ENCODE measurements at regions not wholly inside any gene's neighbourhood (a gene's known extent, or its start where the extent isn't known, plus 50 kb on each side); places are given as distances from the start of the nearest gene placed in this dataset.

GRCh38 chr5:162657076-162657475 is 589.5 kb downstream of the GABRG2 start:
- H3K9me3 ChIP-seq (ENCODE audit: control insufficient read depth, insufficient read depth, low read length): no peaks in the 10 kb centered on the region
- DNase-seq (no peak), ATAC-seq (no peak)
- intact Hi-C loops (cut with micrococcal nuclease): no loop called here
- H3K36me3 ChIP-seq (ENCODE audit: control insufficient read depth, insufficient read depth, low read length): no peaks in the 10 kb centered on the region
- Mint-ChIP-seq H3K27ac (no peak overlapping the region), H3K27me3 (ENCODE audit: low read depth in 2 of 2) (no peaks in the 10 kb centered on the region), H3K9me3 (peaks cover 9 to 20% of the 10 kb centered on the region in 2 donors), H3K4me1 (no peaks in the 10 kb centered on the region), H3K4me3 (no peak overlapping the region), H3K36me3 (no peaks in the 10 kb centered on the region)
- H3K4me3 ChIP-seq (ENCODE audit: low read length): no peak overlapping the region
- no peaks in the 10 kb centered on the region for H3K4me1 ChIP-seq (ENCODE audit: control insufficient read depth, insufficient read depth, low read length)
- no peaks in the 10 kb centered on the region for H3K27me3 ChIP-seq (ENCODE audit: control insufficient read depth, insufficient read depth, low read length)
- no peak overlapping the region for H3K27ac ChIP-seq (ENCODE audit: low read length)
- TF ChIP-seq CTCF (IDR thresholded peaks at IDR 0.05): no peak
- 71% methylated on average over 3 of the region's 3 CpGs for WGBS (ENCODE audit: insufficient coverage)

- Histone ChIP-seq H3K36me3 (ENCODE audit: control insufficient read depth, insufficient read depth, low read length) (no peaks in the 10 kb centered on the region), H3K9me3 (ENCODE audit: control insufficient read depth, insufficient read depth, low read length) (peaks cover 2% of the 10 kb centered on the region), H3K27ac (ENCODE audit: low read length) (no peak overlapping the region), H3K4me1 (ENCODE audit: control insufficient read depth, insufficient read depth, low read length) (no peaks in the 10 kb centered on the region), H3K4me3 (ENCODE audit: low read length) (no peak overlapping the region), H3K27me3 (ENCODE audit: control insufficient read depth, insufficient read depth, low read length) (no peaks in the 10 kb centered on the region)
- Mint-ChIP-seq H3K36me3 (no peaks in the 10 kb centered on the region), H3K27me3 (ENCODE audit: low read depth in 2 of 2) (no peaks in the 10 kb centered on the region), H3K4me3 (no peak overlapping the region), H3K4me1 (no peaks in the 10 kb centered on the region), H3K27ac (no peak overlapping the region), H3K9me3 (peaks cover 4 to 10% of the 10 kb centered on the region in 2 donors)
- no peak for ATAC-seq
- intact Hi-C loops (cut with micrococcal nuclease): no loop called here
- DNase-seq: no peak
- TF ChIP-seq CTCF (IDR thresholded peaks at IDR 0.05): no peak
- 100% methylated on average over 1 of the region's 3 CpGs for WGBS (ENCODE audit: insufficient coverage)
Observed at GRCh38 chr5:162664846-162665245, 597.3 kb downstream of the GABRG2 start.

GRCh38 chr5:162668926-162669325 is 601.4 kb downstream of the GABRG2 start:
- WGBS (ENCODE audit: insufficient coverage): no CpG with 5 or more reads among the region's 3 CpGs
- Histone ChIP-seq H3K4me3 (ENCODE audit: low read length) (no peak overlapping the region), H3K9me3 (ENCODE audit: control insufficient read depth, insufficient read depth, low read length) (peaks cover 3% of the 10 kb centered on the region), H3K4me1 (ENCODE audit: control insufficient read depth, insufficient read depth, low read length) (no peaks in the 10 kb centered on the region), H3K36me3 (ENCODE audit: control insufficient read depth, insufficient read depth, low read length) (no peaks in the 10 kb centered on the region), H3K27me3 (ENCODE audit: control insufficient read depth, insufficient read depth, low read length) (no peaks in the 10 kb centered on the region), H3K27ac (ENCODE audit: low read length) (no peak overlapping the region)
- TF ChIP-seq CTCF (IDR thresholded peaks at IDR 0.05): no peak
- DNase-seq: no peak
- Mint-ChIP-seq H3K27me3 (ENCODE audit: low read depth in 2 of 2) (no peaks in the 10 kb centered on the region), H3K9me3 (peaks cover 2 to 4% of the 10 kb centered on the region in 2 donors), H3K4me3 (no peak overlapping the region), H3K27ac (no peak overlapping the region), H3K36me3 (no peaks in the 10 kb centered on the region), H3K4me1 (no peaks in the 10 kb centered on the region)
- intact Hi-C loops (cut with micrococcal nuclease): no loop called here
- ATAC-seq: no peak

- H3K27ac Mint-ChIP-seq: no peak overlapping the region
- ATAC-seq (no peak), DNase-seq (no peak)
- WGBS (ENCODE audit: insufficient coverage): 90% methylated on average over 1 of the region's 1 CpG
- Histone ChIP-seq H3K4me1 (ENCODE audit: control insufficient read depth, insufficient read depth, low read length) (no peaks in the 10 kb centered on the region), H3K27ac (ENCODE audit: low read length) (no peak overlapping the region), H3K4me3 (ENCODE audit: low read length) (no peak overlapping the region), H3K36me3 (ENCODE audit: control insufficient read depth, insufficient read depth, low read length) (no peaks in the 10 kb centered on the region), H3K9me3 (ENCODE audit: control insufficient read depth, insufficient read depth, low read length) (peaks cover 3% of the 10 kb centered on the region), H3K27me3 (ENCODE audit: control insufficient read depth, insufficient read depth, low read length) (no peaks in the 10 kb centered on the region)
- no peak for TF ChIP-seq CTCF (IDR thresholded peaks at IDR 0.05)
- H3K27me3 Mint-ChIP-seq (ENCODE audit: low read depth in 2 of 2): no peaks in the 10 kb centered on the region
- H3K4me1 Mint-ChIP-seq: no peaks in the 10 kb centered on the region
- no peak overlapping the region for H3K4me3 Mint-ChIP-seq
- peaks cover 10 to 12% of the 10 kb centered on the region in 2 donors for H3K9me3 Mint-ChIP-seq
- no peaks in the 10 kb centered on the region for H3K36me3 Mint-ChIP-seq
- intact Hi-C loops (cut with micrococcal nuclease): no loop called here
Observed at GRCh38 chr5:162672061-162672460, 604.5 kb downstream of the GABRG2 start.

Data from natural killer cell (primary cell).